HG02763 (cell line): ENCODE measurements at regions not wholly inside any gene's neighbourhood (a gene's known extent, or its start where the extent isn't known, plus 50 kb on each side); places are given as distances from the start of the nearest gene placed in this dataset.
"Not testable (repeated sequence)": the region's sequence is repeated elsewhere in the genome, so short reads cannot be mapped to it uniquely, and the experiment has no call there.

Experiments
- ATAC-seq: cut with Tn5 transposase; IDR thresholded peaks from one replicate; pipeline ENCODE4 v1.9.1; 2021; ENCODE audit warnings: mild to moderate bottlenecking, moderate library complexity; ENCODE audit not compliant: unreplicated experiment

DNA sequence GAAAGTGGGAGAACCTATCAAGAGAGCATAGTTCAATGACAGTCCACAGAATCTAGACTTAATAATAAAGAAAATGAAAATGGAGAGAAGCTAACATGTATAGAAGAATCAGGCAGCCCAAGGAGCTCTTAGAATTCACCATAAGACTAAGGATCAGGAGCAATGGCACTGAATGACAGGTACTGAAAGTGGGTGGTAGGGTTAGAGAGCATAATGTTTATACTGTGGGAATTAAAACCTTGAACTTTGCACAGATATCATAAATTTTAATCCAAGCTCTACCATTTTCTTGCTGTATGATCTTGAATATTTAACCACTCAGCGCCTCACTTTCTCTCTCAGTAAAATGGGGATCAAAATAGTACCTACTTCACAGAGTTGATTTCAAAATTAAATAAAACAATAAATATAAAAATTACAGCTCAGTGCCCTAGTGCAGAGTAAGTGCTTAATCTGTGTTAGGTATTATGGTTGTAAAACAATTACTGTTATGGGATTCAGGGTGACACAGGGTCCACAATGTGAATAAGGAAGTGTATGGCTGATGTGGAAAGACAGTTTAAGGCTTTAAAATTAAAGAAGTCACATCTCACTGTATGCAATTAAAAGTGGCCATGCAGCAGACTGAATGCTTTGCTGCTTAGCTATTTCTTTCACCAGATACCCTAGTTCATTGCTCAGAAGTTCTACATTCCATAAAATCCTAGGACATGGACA, 319.8 kb downstream of the HINT1 start:
- ATAC-seq = no peak

DNA sequence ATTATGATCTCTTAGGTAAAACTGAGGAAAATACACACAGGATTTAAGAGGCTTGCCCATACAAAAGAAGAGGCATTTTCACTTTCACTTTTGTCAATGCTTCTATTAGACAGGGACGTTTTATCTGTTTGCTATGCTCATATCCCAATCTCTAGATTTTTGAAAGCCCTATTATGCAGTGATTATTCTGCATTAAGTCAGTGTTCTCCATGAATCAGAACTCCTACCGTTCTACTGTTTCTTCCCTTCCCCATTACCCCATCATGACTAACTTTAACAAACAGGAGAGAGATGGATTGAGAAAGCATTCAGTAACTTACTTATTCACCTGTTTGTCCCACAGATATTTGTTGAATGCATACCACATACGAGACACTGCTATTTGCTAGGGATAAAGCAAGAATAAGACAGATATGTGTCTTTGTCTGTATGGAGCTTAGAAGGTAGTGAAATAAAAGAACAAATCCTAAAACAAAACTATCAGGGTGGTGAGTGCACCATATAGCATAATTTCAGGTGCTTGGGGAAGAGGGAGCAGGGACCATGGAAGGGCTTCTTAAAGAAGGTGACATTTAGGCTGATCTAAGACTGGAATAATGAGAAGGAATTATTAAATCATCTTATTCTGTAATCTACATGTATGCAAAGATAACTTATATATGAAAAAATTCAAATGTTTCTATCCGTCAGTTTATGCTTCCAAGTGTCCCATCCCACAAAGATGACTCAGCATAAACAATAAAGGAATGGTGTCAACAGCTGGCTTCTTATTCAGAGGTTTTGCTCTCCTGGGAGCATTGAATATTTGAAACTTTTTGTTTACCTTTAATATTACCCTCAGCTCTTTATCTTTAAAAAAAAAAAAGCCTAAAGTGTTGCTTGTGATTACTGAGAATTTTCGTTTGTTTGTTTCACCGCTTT, 328.1 kb downstream of the HINT1 start:
- ATAC-seq = peak; percentile 78

DNA sequence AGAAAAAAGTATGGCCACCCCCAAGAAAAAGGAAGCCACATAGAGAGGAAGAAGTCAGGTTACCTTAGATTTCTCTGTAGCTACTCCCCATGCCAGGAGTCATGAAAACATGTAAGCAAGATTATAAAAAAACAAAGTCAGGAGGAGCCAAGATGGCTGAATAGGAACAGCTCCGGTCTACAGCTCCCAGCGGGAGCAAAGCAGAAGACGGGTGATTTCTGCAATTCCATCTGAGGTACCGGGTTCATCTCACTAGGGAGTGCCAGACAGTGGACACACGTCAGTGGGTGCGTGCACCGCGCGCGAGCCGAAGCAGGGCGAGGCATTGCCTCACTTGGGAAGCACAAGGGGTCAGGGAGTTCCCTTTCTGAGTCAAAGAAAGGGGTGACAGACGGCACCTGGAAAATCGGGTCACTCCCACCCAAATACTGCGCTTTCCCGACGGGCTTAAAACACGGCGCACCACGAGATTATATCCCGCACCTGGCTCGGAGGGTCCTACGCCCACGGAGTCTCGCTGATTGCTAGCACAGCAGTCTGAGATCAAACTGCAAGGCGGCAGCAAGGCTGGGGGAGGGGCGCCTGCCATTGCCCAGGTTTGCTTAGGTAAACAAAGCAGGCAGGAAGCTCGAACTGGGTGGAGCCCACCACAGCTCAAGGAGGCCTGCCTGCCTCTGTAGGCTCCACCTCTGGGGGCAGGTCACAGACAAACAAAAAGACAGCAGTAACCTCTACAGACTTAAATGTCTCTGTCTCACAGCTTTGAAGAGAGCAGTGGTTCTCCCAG, 347.3 kb downstream of the HINT1 start:
- ATAC-seq = not testable (repeated sequence)

DNA sequence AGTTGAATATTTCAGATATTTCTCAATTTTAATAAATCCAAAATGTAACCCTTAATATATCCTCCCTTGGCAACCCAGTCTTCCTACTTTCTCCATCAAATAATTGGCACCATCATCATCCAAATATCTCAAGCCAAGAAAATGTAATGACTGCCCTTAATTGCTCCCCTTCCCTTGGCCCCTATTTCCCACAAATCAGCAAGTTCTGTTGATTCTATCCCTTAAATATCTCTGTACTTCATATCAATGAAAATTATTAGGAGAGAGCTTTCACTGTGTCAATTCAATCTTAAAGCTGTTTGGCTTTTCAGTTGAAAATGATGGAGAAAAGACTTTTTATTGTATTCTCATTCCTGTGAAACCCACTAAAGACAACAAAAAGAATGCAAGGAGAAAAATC, 349.8 kb downstream of the HINT1 start:
- no peak for ATAC-seq

DNA sequence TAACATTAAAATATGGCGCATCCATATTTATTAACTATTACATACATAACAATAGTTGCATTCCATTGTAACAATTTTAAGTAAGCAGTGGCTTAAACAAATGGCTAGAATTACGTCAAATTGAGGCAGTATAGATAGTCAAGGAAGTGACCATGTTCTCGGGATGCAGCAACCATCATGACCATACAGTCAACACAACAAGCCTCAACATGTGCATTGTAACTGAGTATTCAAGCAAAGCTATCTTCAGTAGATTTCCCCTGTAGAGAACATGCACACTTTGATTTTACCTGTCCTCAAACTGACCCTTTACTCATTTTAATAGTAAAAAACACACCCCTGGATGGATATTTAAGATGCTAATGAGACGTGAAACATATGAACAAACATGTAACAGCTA, 356.4 kb downstream of the HINT1 start:
- no peak for ATAC-seq

DNA sequence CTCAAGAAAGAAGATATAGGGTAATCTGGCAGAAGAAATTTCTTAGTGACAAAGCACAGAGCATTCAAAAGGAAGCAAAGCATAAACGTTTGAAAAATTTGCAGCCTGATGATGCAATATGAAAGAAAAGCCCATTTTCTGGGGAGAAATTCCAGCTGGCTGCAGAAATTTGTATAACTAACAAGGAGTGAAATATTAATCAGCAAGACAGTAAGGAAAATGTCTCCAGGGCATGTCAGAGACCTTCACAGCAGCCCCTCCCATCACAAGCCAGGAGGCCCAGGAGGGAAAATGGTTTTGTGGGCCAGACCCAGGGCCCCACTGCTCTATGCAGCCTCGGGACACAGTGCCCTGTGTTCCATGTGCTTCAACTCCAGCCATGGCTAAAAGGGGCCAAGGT, 359.4 kb downstream of the HINT1 start:
- no peak for ATAC-seq

DNA sequence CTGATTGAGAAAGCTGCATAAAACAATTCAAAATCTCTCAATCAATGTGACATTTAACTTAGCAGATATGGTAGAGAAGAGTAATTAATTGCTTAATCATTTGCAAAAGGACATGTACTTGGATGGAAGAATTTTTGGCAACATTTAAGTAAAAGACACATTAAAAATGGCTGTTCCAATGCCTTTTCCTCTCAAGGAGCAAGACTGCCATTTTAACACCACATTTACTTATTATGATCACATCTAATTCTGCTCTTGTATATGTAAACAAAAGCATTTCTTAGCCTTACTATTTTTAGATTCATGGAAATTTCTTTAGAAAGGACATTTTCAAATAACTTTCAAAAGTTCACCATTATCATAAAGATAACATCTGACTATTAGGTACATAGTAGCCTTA, 360.0 kb downstream of the HINT1 start:
- ATAC-seq = no peak

DNA sequence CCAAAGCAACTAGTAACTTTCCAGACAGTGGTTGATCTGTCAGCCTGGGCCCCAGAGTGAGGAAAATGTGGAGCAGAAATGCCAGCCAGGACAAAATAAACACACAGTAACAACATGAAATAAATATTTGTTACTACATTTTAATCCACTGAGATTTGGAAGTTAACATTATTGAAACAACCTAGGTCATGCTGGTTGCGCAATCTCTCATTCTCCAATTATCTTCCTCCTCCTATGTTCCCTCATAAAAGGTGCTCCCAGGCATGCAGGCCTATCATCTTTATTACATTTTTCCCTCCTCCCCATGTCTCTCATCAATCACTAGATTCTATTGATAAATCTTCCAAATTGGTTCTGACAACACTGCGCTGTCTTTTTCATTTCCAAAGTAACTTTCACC, 363.1 kb downstream of the HINT1 start:
- no peak for ATAC-seq

DNA sequence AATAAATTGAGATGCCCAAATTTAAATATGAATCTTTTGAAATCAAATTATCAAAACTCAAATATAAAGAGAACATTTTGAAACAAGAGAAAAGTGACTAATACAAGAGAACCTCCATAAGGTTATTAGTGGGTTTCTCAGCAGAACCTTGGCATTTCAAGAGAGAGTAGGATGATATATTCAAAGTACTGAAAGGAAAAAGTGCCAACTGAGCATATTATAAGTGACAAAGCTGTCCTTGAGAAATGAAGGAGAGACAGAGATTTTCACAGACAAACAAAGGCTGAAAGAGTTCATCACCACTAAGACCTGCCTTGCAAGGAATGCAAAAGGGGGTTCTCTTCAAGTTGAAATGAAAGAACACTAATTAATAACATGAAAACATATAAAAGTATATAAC, 366.0 kb downstream of the HINT1 start:
- no peak for ATAC-seq

DNA sequence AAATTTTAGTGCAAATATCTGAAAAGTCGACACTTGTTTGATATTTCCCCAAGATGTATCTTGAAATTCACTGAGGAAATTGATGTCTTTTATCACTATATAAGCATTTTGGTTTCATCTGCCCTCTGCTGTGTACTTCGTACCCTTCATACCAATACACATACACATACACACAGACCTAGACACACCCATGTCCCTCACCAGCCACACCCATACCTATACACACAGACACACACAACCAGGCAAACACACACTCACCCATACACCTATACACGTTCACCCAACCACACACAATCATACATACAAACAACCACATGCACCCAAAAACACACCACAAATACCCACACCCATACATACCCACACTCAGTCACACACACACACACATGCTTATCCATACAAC, 367.8 kb downstream of the HINT1 start:
- ATAC-seq = no peak

DNA sequence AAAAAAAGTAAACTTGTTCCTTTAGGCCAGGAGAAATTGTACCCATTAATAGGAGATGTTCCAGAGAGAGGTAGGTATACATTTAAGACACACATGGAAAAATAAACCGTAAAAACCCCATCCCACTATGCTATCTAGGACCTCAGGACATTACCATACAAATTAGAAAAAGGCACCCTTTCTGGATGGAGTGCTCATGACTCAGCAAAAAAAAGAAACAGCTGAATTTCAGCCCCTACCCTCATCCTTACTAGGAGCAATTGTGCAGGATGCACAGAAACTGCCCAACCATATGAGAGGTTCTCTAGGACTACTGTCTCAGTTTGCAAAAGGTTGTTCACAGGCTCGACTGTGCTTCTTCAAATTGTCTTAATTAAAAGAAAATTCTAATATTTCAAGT, 368.2 kb downstream of the HINT1 start:
- ATAC-seq = no peak

DNA sequence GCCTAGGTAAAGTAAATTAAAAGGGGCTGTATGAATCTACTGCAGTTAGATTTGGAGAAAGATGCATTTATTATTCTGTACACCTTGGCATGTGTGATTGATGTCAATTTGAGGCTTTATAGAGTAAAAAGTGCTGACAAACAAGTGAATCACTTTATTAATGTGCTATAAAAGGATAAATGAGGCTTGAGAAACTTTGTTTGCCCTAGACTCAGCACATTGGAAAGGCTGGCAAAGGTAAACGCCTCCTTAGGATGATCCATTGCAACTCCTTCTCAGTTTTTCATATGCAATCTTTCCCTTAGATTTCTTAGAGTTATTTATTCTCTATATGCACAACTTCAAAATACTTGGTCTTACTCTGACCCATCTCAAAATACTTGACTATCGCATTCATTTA, 369.0 kb downstream of the HINT1 start:
- no peak for ATAC-seq

DNA sequence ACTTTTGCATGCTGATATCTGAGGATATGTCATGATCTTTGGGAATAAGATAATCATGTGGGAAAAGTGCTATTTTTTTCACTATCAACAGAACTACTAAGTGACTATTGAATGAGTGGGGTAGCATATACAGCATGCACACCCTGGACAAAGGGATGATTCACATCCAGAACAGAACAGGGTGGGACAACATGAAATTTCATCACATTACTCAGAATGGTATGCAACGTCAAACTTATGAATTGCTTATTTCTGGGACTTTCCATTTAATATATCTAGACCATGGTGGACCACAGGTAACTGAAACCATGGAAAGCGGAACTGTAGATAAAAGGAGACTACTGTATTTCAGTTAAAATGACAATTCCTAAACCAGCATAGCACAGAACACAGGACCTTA, 370.0 kb downstream of the HINT1 start:
- no peak for ATAC-seq

DNA sequence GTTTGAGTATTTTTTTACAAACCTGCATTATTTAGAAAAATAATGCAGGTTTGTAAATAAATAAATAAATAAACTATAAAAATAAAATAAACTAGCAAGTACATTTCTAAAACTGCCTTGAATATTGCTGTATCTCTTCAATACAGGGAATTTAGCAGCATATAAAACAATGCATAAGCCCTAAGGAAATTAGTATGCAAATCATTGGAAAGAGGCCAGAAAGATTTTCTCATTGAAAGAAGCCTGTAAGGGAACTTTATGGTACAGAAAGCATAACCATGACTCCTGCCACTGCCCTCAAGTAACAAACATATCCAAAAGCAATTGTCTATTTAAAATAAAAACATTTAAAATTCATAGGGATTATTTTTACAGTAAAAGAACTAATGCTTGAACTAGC, 387.3 kb downstream of the HINT1 start:
- no peak for ATAC-seq

DNA sequence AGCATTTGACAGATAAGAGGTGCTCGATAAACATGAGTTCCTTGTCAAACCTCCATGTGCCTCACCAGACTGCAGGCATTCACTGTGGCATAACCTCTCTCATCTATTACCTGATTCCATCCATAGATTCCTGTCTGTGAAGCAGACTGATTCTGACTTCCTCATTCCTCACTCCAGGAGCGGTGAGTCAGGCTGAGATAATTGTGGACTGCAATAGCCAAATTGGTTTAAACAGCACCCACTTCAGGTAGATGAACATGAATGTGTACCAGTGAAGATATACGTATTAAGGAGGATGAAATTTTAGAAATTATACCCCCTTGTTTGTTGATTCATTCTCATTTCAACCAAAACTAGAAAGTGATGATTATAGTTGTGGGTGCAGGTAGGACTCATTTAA, 391.2 kb downstream of the HINT1 start:
- no peak for ATAC-seq

DNA sequence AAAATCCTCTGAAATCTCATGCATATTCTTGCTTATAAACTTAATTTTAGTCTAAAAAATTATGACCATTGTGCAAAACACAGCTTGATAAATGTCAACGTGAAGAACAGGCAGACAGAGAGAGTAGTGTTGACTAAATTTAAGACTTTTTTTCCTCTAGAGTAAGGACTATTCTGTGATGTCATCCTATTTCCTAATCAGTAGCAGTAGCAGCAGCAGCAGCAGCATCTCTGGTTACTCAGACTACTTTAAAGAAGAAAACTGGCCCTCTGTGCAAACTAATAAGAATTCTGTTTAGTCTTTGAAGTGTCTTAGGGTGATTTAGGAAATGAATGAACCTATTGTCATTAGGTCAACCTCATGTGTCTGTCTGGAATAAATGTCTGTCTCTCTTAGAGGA, 403.0 kb downstream of the HINT1 start:
- ATAC-seq = no peak

DNA sequence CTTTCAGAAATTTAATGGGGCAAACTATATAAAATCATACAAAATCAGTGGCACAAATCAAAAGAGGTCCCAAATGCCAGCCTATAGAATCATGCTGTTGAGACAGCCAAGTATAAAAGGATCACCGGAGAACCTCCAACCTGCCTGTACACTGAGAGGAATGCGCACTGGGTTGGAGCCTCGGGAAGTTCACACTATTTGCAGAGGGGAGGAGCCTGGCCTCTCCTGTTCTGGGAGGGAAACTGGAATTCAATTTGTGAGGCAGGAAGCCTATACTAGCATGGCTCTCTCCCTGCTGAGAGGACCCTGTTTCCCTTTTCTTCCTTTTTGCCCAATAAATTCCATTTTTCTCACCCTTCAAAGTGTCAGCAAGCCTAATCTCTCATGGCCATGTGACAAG, 406.0 kb downstream of the HINT1 start:
- ATAC-seq = no peak

DNA sequence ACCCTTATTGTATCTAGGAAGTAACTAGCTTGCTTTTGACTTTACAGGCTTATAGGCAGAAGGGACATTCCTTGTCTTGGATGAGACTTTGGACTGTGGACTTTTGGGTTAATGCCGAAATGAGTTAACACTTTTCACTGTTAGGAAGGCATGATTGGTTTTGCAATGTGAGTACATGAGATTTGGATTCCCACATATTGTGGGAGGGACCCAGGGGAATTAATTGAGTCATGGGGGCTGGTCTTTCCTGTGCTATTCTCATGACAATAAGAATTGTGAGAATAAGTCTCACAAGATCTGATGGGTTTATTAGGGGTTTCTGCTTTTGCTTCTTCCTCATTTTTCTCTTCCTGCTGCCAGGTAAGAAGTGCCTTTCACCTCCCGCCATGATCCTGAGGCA, 417.5 kb downstream of the HINT1 start:
- ATAC-seq = no peak

DNA sequence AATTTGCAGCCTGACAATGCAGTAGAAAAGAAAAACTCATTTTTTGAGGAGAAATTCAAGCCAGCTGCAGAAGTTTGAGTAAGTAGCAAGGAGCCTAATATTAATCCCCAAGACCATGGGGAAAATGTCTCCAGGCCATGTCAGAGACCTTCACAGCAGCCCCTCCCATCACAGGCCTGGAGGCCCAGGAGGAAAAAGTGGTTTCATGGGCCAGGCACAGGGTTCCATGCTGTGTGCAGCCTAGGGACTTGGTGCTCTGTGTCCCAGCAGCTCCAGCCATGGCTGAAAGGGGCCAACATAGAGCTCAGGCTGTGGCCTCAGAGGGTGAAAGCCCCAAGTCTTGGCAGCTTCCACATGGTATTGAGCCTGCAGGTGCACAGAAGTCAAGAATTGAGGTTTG, 418.4 kb downstream of the HINT1 start:
- not testable (repeated sequence) for ATAC-seq

DNA sequence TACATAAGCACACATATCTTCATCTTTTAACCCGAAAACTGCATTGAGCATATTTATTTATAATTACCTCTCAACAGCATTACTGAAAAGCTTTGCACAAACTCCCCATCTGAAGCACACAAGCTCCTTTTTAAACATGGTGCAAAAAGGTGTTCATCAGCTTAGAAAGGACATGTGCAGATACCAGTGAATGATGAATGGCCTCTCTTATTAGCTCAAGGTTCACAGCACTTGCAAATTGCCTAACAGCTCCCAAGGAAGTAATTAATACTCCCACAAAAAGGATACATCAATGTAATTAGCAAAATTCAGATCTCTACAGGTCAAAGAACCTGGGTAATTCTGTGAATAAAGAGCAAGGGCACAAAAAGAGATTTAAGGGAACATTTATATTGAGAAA, 422.0 kb downstream of the HINT1 start:
- no peak for ATAC-seq

DNA sequence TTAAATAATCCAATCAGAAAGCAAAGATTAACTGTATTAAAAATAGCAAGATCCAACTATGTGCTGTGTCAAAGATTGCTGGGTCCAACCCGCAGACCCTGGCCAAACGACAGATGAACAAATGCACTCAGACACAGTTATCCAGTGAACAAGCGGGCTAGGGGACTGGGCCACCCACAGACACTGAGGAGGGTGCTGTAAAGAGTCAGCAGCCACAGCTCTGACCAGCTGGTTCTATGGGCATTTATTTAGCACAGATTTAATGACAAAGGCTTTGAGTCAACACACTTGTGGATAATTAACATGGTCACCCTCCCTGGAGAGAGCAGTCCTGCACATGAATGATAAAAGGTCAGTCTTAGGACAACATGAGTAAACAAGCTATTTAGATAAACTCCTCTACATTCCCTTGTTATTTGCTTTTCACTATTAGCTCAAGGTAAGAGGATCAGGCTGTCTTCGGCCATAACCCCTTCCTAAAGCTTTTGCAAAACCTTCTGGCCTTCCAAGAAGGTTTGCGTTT, 424.9 kb downstream of the HINT1 start:
- ATAC-seq = no peak
